Neuron (in vitro differentiated cells): ENCODE measurements at regions not wholly inside any gene's neighbourhood (a gene's known extent, or its start where the extent isn't known, plus 50 kb on each side); places are given as distances from the start of the nearest gene placed in this dataset.

Source experiments
- H2AFZ ChIP-seq: one replicate; pipeline ENCODE4 v1.6.1; 2013; ENCODE audit warnings: low read depth, mild to moderate bottlenecking, inconsistent platforms, low read length, moderate library complexity
- H3K27me3 ChIP-seq: one replicate; pipeline ENCODE4 v1.6.1; 2013; ENCODE audit warnings: low read length; ENCODE audit not compliant: insufficient read depth
- H3K36me3 ChIP-seq: one replicate; pipeline ENCODE4 v1.6.1; 2013; ENCODE audit warnings: low read length; ENCODE audit not compliant: insufficient read depth
- H3K4me1 ChIP-seq: one replicate; pipeline ENCODE4 v1.6.1; 2013; ENCODE audit warnings: low read length; ENCODE audit not compliant: insufficient read depth
- H3K4me3 ChIP-seq: 2 replicates; pipeline ENCODE4 v1.5.1; 2013; ENCODE audit warnings: mild to moderate bottlenecking, low read length, moderate library complexity
- H3K9me3 ChIP-seq: one replicate; pipeline ENCODE4 v1.6.1; 2013; ENCODE audit warnings: low read length

- Histone ChIP-seq H3K36me3 (no peaks in the 10 kb centered on the region), H3K4me3 (no peak overlapping the region), H2AFZ (no peak overlapping the region), H3K9me3 (no peaks in the 10 kb centered on the region), H3K4me1 (no peaks in the 10 kb centered on the region), H3K27me3 (peaks cover 3% of the 10 kb centered on the region)
Observed at GRCh38 chr7:24404315-24404714, 120.3 kb downstream of the NPY start.

DNA sequence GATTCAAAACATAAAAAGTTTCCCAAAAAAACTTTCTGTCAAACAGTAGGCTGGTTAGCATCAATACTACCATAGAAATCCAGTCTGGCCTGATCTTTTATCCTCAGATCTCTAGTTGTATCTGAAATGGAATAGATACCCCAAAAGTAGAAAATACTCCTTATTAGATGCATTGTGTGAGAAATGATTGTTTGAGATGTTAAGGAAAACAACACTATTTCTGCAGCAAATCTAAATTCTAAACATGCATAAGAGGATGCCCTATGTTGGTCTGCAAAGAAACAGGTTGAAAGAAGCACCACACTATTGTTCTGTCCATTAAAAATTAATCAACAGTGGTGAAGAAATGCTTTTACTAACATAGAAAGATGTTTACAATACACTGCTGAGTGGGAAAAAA lies 121.0 kb downstream of the NPY start:
- Histone ChIP-seq H3K9me3 (no peaks in the 10 kb centered on the region), H3K4me1 (no peaks in the 10 kb centered on the region), H2AFZ (no peak overlapping the region), H3K4me3 (no peak overlapping the region), H3K36me3 (no peaks in the 10 kb centered on the region), H3K27me3 (peaks cover 3% of the 10 kb centered on the region)

GRCh38 chr7:24406053-24406788 lies 122.2 kb downstream of the NPY start:
- no peak overlapping the region for H3K4me3 ChIP-seq
- H3K4me1 ChIP-seq: no peaks in the 10 kb centered on the region
- no peak overlapping the region for H2AFZ ChIP-seq
- no peaks in the 10 kb centered on the region for H3K9me3 ChIP-seq
- no peaks in the 10 kb centered on the region for H3K36me3 ChIP-seq
- peaks cover 3% of the 10 kb centered on the region for H3K27me3 ChIP-seq

DNA sequence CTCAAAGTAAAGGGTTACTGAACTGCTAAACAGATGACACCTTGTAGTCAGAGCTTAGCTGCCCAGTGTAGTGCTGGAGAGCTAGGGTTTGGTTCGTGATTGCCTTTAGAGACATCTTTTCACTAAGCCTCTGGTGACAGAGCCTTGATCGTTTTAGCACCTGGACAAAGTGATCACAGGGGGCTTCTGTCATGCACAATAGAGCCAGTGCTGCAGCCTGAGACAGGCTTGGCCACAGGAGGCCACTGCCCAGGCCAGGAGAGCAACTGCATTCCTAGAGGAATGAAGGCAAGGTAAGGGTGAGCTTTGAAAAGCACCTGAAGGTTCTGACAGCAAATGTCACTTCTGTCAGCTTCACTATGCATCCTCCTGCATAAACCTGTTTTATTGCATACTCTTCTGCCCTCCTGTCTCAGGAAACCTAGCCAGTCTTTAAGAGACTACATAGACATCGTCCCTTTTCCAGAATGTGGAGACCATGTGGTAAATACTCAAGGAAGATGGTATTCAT lies 122.9 kb downstream of the NPY start:
- Histone ChIP-seq H3K27me3 (peaks cover 3% of the 10 kb centered on the region), H2AFZ (no peak overlapping the region), H3K9me3 (no peaks in the 10 kb centered on the region), H3K4me1 (no peaks in the 10 kb centered on the region), H3K4me3 (no peak overlapping the region), H3K36me3 (no peaks in the 10 kb centered on the region)

- Histone ChIP-seq H3K27me3 (peaks cover 3% of the 10 kb centered on the region), H3K4me1 (no peaks in the 10 kb centered on the region), H3K4me3 (no peak overlapping the region), H2AFZ (no peak overlapping the region), H3K9me3 (no peaks in the 10 kb centered on the region), H3K36me3 (no peaks in the 10 kb centered on the region)
Observed at GRCh38 chr7:24407965-24408364, 124.0 kb downstream of the NPY start.

GRCh38 chr7:24408798-24409430 lies 124.9 kb downstream of the NPY start:
- Histone ChIP-seq H3K4me3 (no peak overlapping the region), H3K4me1 (no peaks in the 10 kb centered on the region), H3K27me3 (peaks cover 3% of the 10 kb centered on the region), H2AFZ (no peak overlapping the region), H3K36me3 (no peaks in the 10 kb centered on the region), H3K9me3 (no peaks in the 10 kb centered on the region)

- no peaks in the 10 kb centered on the region for H3K4me1 ChIP-seq
- no peaks in the 10 kb centered on the region for H3K9me3 ChIP-seq
- no peak overlapping the region for H2AFZ ChIP-seq
- peaks cover 3% of the 10 kb centered on the region for H3K27me3 ChIP-seq
- no peaks in the 10 kb centered on the region for H3K36me3 ChIP-seq
- H3K4me3 ChIP-seq: no peak overlapping the region
Observed at GRCh38 chr7:24409431-24410024, 125.5 kb downstream of the NPY start.

- H3K4me3 ChIP-seq: no peak overlapping the region
- peaks cover 3% of the 10 kb centered on the region for H3K27me3 ChIP-seq
- no peaks in the 10 kb centered on the region for H3K4me1 ChIP-seq
- no peaks in the 10 kb centered on the region for H3K9me3 ChIP-seq
- H2AFZ ChIP-seq: no peak overlapping the region
- H3K36me3 ChIP-seq: no peaks in the 10 kb centered on the region
Observed at GRCh38 chr7:24411226-24411625, 127.2 kb downstream of the NPY start.

- H3K36me3 ChIP-seq: no peaks in the 10 kb centered on the region
- H3K4me3 ChIP-seq: no peak overlapping the region
- no peaks in the 10 kb centered on the region for H3K27me3 ChIP-seq
- no peak overlapping the region for H2AFZ ChIP-seq
- no peaks in the 10 kb centered on the region for H3K9me3 ChIP-seq
- peaks cover 9% of the 10 kb centered on the region for H3K4me1 ChIP-seq
Observed at GRCh38 chr7:24417526-24418120, 133.6 kb downstream of the NPY start.

DNA sequence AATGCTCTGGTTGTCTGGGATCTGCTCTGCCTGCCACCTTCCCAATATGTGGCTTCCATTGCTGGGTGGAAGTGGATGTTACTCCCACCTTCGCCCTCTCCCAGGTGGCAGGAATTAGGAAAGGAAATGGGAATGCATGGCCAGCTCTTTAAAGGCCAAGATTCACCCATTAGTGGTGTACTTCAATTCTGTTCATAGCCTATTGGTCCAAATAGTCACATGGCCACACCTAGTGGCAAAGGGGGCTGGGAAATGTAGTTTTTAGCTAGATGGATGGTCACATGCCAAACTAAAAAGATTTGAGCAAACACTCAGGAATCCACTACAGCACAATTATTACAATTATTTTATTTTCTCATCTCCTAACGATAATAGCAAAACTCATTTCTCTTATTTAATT lies 135.1 kb downstream of the NPY start:
- peaks cover 10% of the 10 kb centered on the region for H3K4me1 ChIP-seq
- H3K9me3 ChIP-seq: no peaks in the 10 kb centered on the region
- H3K27me3 ChIP-seq: no peaks in the 10 kb centered on the region
- no peak overlapping the region for H3K4me3 ChIP-seq
- no peaks in the 10 kb centered on the region for H3K36me3 ChIP-seq
- H2AFZ ChIP-seq: no peak overlapping the region

GRCh38 chr7:24419511-24419910 lies 135.5 kb downstream of the NPY start:
- Histone ChIP-seq H3K4me3 (no peak overlapping the region), H3K27me3 (no peaks in the 10 kb centered on the region), H3K4me1 (peaks cover 10% of the 10 kb centered on the region), H2AFZ (no peak overlapping the region), H3K36me3 (no peaks in the 10 kb centered on the region), H3K9me3 (no peaks in the 10 kb centered on the region)

DNA sequence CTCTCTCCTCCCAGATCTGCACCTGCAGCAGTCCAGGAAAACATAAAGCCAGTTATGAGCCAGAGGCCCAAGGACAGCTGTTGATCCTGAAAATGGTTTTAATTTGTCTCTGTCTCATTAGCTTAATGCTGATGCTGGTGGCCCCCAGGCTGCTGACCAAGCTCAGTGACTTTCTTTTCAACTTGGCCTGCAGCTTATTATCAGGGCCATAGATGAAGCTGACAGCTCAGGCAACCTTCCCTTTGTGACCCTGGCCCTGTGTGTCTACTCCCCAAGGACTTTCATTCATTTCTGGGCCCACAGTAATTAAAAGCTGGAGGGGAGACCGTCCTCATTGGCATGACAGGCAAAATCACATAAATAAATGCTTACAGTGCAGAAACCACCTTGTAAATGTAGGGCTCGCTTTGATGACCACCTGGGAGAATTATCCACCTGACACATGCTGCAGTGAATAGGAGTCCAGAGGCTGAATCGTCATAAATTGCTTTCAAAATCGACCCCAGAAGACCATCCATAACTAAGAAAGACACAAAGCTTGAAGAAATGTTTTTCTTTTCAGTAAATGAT lies 138.5 kb downstream of the NPY start:
- peaks cover 10% of the 10 kb centered on the region for H3K4me1 ChIP-seq
- no peak overlapping the region for H3K4me3 ChIP-seq
- H3K27me3 ChIP-seq: no peaks in the 10 kb centered on the region
- H3K9me3 ChIP-seq: peaks cover 2% of the 10 kb centered on the region
- no peak overlapping the region for H2AFZ ChIP-seq
- no peaks in the 10 kb centered on the region for H3K36me3 ChIP-seq

GRCh38 chr7:24425664-24426063 lies 141.7 kb downstream of the NPY start:
- no peak overlapping the region for H3K4me3 ChIP-seq
- H3K36me3 ChIP-seq: no peaks in the 10 kb centered on the region
- peaks cover 10% of the 10 kb centered on the region for H3K4me1 ChIP-seq
- H3K9me3 ChIP-seq: peaks cover 2% of the 10 kb centered on the region
- no peak overlapping the region for H2AFZ ChIP-seq
- no peaks in the 10 kb centered on the region for H3K27me3 ChIP-seq
